Panc1 (cell line): ENCODE measurements at regions not wholly inside any gene's neighbourhood (a gene's known extent, or its start where the extent isn't known, plus 50 kb on each side); places are given as distances from the start of the nearest gene placed in this dataset.

ENCODE experiments used
- POLR2AphosphoS5 ChIP-seq: IDR thresholded peaks from 2 replicates; pipeline ENCODE4 v1.6.1; 2012; ENCODE audit warnings: mild to moderate bottlenecking, low read depth, low read length, moderate library complexity
- REST ChIP-seq, 2 experiments: IDR thresholded peaks; 2 replicates each; pipeline ENCODE4 v1.6.1; 2011 to 2012; ENCODE audit warnings: low read depth in 2 of 2, control low read depth in 1 of 2, low read length in 1 of 2, mild to moderate bottlenecking in 1 of 2, moderate library complexity in 1 of 2; ENCODE audit not compliant: insufficient read depth in 1 of 2
- TF ChIP-seq, protein P1 (sequence below): fragments of 450-650 bp; IDR thresholded peaks from 2 replicates; pipeline ENCODE4 v1.5.1; 2017; ENCODE audit warnings: mild to moderate bottlenecking

DNA sequence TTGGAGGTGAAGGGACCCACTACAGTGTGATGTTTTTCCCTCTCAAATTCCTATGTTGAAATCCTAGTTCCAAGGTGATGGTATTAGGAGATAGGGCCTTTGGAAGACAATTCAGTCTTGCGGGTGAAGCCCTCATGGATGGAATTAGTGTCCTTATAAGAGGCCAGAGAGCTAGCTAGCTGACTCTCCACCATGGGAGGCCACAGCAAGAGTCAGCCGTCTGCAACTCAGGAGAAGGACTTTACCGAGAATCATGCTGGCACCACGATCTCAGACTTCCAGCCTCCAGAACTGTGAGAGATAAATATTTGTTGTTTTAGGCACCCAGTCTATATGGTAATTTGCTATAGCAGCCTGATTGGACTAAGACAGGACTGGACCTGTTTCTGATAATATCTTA is 461.4 kb downstream of the TSN start:
- TF ChIP-seq REST (IDR thresholded peaks at IDR 0.05; ENCODE audit: insufficient read depth in 1 of 2, low read depth in 2 of 2, low read length in 1 of 2) (no peak), POLR2AphosphoS5 (no peak)
- TF ChIP-seq, protein P1, sequence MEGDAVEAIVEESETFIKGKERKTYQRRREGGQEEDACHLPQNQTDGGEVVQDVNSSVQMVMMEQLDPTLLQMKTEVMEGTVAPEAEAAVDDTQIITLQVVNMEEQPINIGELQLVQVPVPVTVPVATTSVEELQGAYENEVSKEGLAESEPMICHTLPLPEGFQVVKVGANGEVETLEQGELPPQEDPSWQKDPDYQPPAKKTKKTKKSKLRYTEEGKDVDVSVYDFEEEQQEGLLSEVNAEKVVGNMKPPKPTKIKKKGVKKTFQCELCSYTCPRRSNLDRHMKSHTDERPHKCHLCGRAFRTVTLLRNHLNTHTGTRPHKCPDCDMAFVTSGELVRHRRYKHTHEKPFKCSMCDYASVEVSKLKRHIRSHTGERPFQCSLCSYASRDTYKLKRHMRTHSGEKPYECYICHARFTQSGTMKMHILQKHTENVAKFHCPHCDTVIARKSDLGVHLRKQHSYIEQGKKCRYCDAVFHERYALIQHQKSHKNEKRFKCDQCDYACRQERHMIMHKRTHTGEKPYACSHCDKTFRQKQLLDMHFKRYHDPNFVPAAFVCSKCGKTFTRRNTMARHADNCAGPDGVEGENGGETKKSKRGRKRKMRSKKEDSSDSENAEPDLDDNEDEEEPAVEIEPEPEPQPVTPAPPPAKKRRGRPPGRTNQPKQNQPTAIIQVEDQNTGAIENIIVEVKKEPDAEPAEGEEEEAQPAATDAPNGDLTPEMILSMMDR = no peak
